ENCODE measurements at regions not wholly inside any gene's neighbourhood (a gene's known extent, or its start where the extent isn't known, plus 50 kb on each side); places are given as distances from the start of the nearest gene placed in this dataset.

GRCh38 chr2:238989484-238989883 is 141.6 kb downstream of the TWIST2 start:
- Histone ChIP-seq H3K27ac (ENCODE audit: low read depth, low read length) (no peak overlapping the region), H3K79me2 (ENCODE audit: insufficient read depth, low read length) (no peaks in the 10 kb centered on the region), H3K9ac (ENCODE audit: low read length) (no peak overlapping the region), H3K27me3 (ENCODE audit: low read length) (no peaks in the 10 kb centered on the region), H3K9me2 (replicated peaks; ENCODE audit: insufficient read depth, low read length) (no peaks in the 10 kb centered on the region), H3K4me3 (ENCODE audit: insufficient read depth, low read length, poor library complexity, severe bottlenecking) (no peak overlapping the region), H3K36me3 (ENCODE audit: low read length) (no peaks in the 10 kb centered on the region), H3K4me2 (ENCODE audit: low read depth, low read length, poor library complexity, severe bottlenecking) (no peak overlapping the region), H2AFZ (ENCODE audit: low read depth, low read length, severe bottlenecking) (no peak overlapping the region), H3K9me3 (ENCODE audit: insufficient read depth, low read length) (no peaks in the 10 kb centered on the region), H3F3A (ENCODE audit: insufficient read depth) (no peaks in the 10 kb centered on the region), H4K20me1 (ENCODE audit: low read depth, low read length) (no peaks in the 10 kb centered on the region)
- TF ChIP-seq, protein P1, sequence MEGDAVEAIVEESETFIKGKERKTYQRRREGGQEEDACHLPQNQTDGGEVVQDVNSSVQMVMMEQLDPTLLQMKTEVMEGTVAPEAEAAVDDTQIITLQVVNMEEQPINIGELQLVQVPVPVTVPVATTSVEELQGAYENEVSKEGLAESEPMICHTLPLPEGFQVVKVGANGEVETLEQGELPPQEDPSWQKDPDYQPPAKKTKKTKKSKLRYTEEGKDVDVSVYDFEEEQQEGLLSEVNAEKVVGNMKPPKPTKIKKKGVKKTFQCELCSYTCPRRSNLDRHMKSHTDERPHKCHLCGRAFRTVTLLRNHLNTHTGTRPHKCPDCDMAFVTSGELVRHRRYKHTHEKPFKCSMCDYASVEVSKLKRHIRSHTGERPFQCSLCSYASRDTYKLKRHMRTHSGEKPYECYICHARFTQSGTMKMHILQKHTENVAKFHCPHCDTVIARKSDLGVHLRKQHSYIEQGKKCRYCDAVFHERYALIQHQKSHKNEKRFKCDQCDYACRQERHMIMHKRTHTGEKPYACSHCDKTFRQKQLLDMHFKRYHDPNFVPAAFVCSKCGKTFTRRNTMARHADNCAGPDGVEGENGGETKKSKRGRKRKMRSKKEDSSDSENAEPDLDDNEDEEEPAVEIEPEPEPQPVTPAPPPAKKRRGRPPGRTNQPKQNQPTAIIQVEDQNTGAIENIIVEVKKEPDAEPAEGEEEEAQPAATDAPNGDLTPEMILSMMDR (IDR thresholded peaks at IDR 0.05; ENCODE audit: insufficient read depth, low read length, poor library complexity, severe bottlenecking), result no peak
- no peak for TF ChIP-seq EZH2phosphoT487 (conservative IDR thresholded peaks at IDR 0.05; ENCODE audit: low read length)

DNA sequence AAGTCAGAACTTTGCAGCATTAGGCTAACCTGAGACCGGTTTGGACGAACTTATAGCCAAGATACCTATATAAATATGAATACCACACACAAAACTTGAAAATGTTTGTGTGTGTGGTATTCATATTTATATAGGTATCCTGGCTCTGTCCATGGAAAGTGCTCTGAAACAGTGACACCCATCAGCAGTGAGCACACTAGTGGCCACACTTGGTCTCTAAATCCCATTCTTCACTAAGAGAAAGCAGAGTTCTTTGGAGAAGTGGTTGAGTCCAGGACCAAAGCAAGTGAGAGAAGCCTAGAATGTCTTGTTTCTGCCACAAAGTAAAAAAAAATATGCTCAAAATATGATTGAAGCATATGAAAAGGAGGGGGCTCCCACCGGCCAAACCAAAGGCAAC is 146.5 kb downstream of the TWIST2 start:
- Histone ChIP-seq H2AFZ (ENCODE audit: low read depth, low read length, severe bottlenecking) (no peak overlapping the region), H3F3A (ENCODE audit: insufficient read depth) (no peaks in the 10 kb centered on the region), H3K4me3 (ENCODE audit: insufficient read depth, low read length, poor library complexity, severe bottlenecking) (no peak overlapping the region), H3K79me2 (ENCODE audit: insufficient read depth, low read length) (no peaks in the 10 kb centered on the region), H3K27me3 (ENCODE audit: low read length) (no peaks in the 10 kb centered on the region), H4K20me1 (ENCODE audit: low read depth, low read length) (no peaks in the 10 kb centered on the region), H3K9me2 (replicated peaks; ENCODE audit: insufficient read depth, low read length) (no peaks in the 10 kb centered on the region), H3K9ac (ENCODE audit: low read length) (no peak overlapping the region), H3K9me3 (ENCODE audit: insufficient read depth, low read length) (0 out of 2 replicates have a peak, but pooled peaks cover 3% of the 10 kb centered on the region), H3K36me3 (ENCODE audit: low read length) (no peaks in the 10 kb centered on the region), H3K27ac (ENCODE audit: low read depth, low read length) (no peak overlapping the region), H3K4me2 (ENCODE audit: low read depth, low read length, poor library complexity, severe bottlenecking) (no peak overlapping the region)
- TF ChIP-seq, protein P1 (IDR thresholded peaks at IDR 0.05; ENCODE audit: insufficient read depth, low read length, poor library complexity, severe bottlenecking), result no peak
- no peak for TF ChIP-seq EZH2phosphoT487 (conservative IDR thresholded peaks at IDR 0.05; ENCODE audit: low read length)

DNA sequence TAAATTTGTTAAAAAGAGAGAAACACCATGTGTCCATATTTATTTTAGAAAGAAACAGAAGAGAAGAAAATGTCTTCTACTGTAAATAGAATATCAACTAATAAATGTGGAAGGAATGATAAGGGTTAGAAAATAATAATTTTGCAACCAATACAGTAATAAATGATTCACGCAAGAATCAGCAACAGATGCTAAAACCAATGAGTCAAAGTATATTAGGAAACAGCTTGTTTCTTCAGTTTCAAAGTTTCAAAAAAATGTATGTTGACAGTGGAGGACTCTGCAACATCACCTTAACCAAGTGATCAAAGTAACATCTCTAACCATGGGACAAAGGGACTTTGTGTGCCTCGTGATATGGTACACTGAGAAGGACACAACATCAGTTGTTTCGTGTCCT is 147.0 kb downstream of the TWIST2 start:
- Histone ChIP-seq H3K4me2 (ENCODE audit: low read depth, low read length, poor library complexity, severe bottlenecking) (no peak overlapping the region), H3K4me3 (ENCODE audit: insufficient read depth, low read length, poor library complexity, severe bottlenecking) (no peak overlapping the region), H3K9ac (ENCODE audit: low read length) (no peak overlapping the region), H4K20me1 (ENCODE audit: low read depth, low read length) (no peaks in the 10 kb centered on the region), H3K9me3 (ENCODE audit: insufficient read depth, low read length) (0 out of 2 replicates have a peak, but pooled peaks cover 3% of the 10 kb centered on the region), H3K27me3 (ENCODE audit: low read length) (no peaks in the 10 kb centered on the region), H3K9me2 (replicated peaks; ENCODE audit: insufficient read depth, low read length) (no peaks in the 10 kb centered on the region), H3K27ac (ENCODE audit: low read depth, low read length) (no peak overlapping the region), H3F3A (ENCODE audit: insufficient read depth) (no peaks in the 10 kb centered on the region), H2AFZ (ENCODE audit: low read depth, low read length, severe bottlenecking) (no peak overlapping the region), H3K79me2 (ENCODE audit: insufficient read depth, low read length) (no peaks in the 10 kb centered on the region), H3K36me3 (ENCODE audit: low read length) (no peaks in the 10 kb centered on the region)
- TF ChIP-seq EZH2phosphoT487 (conservative IDR thresholded peaks at IDR 0.05; ENCODE audit: low read length), result no peak
- TF ChIP-seq, protein P1 (IDR thresholded peaks at IDR 0.05; ENCODE audit: insufficient read depth, low read length, poor library complexity, severe bottlenecking), result no peak

Data from SU-DHL-6 (cell line).